Ovary (tissue), 7 donors: ENCODE measurements at regions not wholly inside any gene's neighbourhood (a gene's known extent, or its start where the extent isn't known, plus 50 kb on each side); places are given as distances from the start of the nearest gene placed in this dataset.

Experiments used
- DNase-seq, 5 donors: peaks; one replicate each; pipeline ENCODE4 v3.0.0-alpha.2; 2019 to 2020
- H3K27ac ChIP-seq, 2 donors: fragments of 200-600 bp; one replicate each; pipeline versions ENCODE4 v1.5.1 to v1.8.0; 2019 to 2022
- H3K27me3 ChIP-seq: fragments of 200-600 bp; one replicate; pipeline ENCODE4 v1.8.0; 2022
- H3K36me3 ChIP-seq: fragments of 200-600 bp; sonication (generic); one replicate; pipeline ENCODE4 v1.5.1; 2019
- H3K4me1 ChIP-seq: one replicate; pipeline ENCODE4 v1.8.1; 2013; ENCODE audit warnings: mild to moderate bottlenecking, moderate library complexity; ENCODE audit not compliant: insufficient read depth
- H3K4me3 ChIP-seq: fragments of 200-600 bp; sonication (generic); one replicate; pipeline ENCODE4 v1.5.1; 2017
- H3K9me3 ChIP-seq, 2 donors: fragments of 200-600 bp in 1 of 2; sonication (generic) in 1 of 2; one replicate each; pipeline versions ENCODE4 v1.5.1 to v1.8.1; 2013 to 2019; ENCODE audit warnings: mild to moderate bottlenecking in 1 of 2, moderate library complexity in 1 of 2
- EP300 ChIP-seq: sonication (generic); formaldehyde crosslinking; IDR thresholded peaks from one replicate; pipeline ENCODE4 v1.6.1; 2017; ENCODE audit warnings: antibody characterized with exemption
- POLR2A ChIP-seq: fragments of 450-650 bp; IDR thresholded peaks from one replicate; pipeline ENCODE4 v1.6.1; 2017; ENCODE audit warnings: antibody characterized with exemption, mild to moderate bottlenecking, moderate library complexity
- WGBS, 3 donors: extraction: QIAGEN DNeasy Blood & Tissue Kit in 1 of 3; methylation state at CpG; one replicate each; pipeline versions ENCODE4 v1.1.5 to v1.1.7; 2013 to 2017; 5-methylcytosine and 5-hydroxymethylcytosine counted together
- intact Hi-C, 4 donors: fragments of 100-400 bp; cut with DNase I; formaldehyde crosslinking; loops; one replicate each; pipeline versions ENCODE4 v1.11.0 to v1.15.1; 2022 to 2023
- TF ChIP-seq, protein P1 (sequence below), 3 donors: fragments of 450-650 bp in 2 of 3; fragments of 200-600 bp in 1 of 3; IDR thresholded peaks; one replicate each; pipeline versions ENCODE4 v1.5.1 to v1.8.0; 2016 to 2022; ENCODE audit warnings: antibody characterized with exemption in 3 of 3, mild to moderate bottlenecking in 1 of 3
- donor health status: DM: no; HTN: no; CAD: no; lungs with moderate emphysema.
- donor health status: DM: no; HTN: no; CAD: no.
- donor health status: Bipolar disorder and iron deficiency.
- donor health status: DM: no; HTN: no; CAD: no.
- donor health status: DM: yes; HTN: yes; CAD: no.

DNA sequence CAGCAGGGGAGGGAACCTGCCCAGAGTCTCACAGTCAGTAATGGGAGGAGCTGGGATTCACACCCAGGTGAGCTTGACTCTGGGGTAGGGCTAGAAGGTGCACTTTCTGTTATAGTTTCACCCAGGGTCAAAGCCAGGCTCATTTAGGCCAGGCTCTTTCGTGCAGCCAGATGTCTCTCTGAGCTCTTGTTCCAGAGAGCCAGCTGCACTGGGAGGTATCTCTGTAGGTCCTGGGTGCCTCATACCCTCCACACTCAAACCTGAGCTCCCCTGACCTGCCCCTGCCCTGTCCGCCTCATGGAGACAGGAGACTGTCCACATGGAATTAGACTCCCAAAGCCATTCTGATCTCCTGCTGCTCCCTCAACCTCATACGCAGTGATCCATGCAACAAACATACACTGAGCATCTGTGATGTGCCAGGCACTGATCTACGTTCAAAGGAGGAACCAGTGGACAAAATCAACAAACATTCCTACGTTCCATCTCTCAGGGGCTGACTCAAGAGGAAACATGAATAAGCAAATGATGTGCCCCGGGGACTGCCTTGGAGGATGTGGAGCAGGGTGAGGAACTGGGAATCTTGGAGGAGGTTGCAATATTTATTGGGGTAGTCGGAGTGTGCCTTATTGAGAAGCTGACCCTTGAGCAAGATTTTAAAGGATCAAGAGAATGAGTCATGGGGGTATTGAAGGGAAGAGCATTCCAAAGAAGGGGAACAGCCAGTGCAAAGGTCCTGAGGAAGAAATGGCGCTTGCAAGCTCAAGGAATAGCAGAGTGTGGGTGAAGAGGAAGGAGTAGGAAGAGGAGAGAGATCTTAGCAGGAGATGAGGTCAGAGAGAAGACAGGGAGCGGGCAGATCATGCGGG, 71.3 kb upstream of the TOX2 start:
- TF ChIP-seq EP300 (no peak), POLR2A (no peak)
- TF ChIP-seq, protein P1, sequence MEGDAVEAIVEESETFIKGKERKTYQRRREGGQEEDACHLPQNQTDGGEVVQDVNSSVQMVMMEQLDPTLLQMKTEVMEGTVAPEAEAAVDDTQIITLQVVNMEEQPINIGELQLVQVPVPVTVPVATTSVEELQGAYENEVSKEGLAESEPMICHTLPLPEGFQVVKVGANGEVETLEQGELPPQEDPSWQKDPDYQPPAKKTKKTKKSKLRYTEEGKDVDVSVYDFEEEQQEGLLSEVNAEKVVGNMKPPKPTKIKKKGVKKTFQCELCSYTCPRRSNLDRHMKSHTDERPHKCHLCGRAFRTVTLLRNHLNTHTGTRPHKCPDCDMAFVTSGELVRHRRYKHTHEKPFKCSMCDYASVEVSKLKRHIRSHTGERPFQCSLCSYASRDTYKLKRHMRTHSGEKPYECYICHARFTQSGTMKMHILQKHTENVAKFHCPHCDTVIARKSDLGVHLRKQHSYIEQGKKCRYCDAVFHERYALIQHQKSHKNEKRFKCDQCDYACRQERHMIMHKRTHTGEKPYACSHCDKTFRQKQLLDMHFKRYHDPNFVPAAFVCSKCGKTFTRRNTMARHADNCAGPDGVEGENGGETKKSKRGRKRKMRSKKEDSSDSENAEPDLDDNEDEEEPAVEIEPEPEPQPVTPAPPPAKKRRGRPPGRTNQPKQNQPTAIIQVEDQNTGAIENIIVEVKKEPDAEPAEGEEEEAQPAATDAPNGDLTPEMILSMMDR (IDR thresholded peaks at IDR 0.05) = no peak
- intact Hi-C loops = no loop called here
- Histone ChIP-seq H3K4me3 (no peak overlapping the region), H3K36me3 (no peaks in the 10 kb centered on the region), H3K4me1 (no peaks in the 10 kb centered on the region), H3K27me3 (no peaks in the 10 kb centered on the region), H3K27ac (no peak overlapping the region), H3K9me3 (no peaks in the 10 kb centered on the region)
- WGBS, 3 donors = 66 to 72% (median 70%) methylated on average over 9 to 10 of the region's 10 CpGs
- no peak for DNase-seq

DNA sequence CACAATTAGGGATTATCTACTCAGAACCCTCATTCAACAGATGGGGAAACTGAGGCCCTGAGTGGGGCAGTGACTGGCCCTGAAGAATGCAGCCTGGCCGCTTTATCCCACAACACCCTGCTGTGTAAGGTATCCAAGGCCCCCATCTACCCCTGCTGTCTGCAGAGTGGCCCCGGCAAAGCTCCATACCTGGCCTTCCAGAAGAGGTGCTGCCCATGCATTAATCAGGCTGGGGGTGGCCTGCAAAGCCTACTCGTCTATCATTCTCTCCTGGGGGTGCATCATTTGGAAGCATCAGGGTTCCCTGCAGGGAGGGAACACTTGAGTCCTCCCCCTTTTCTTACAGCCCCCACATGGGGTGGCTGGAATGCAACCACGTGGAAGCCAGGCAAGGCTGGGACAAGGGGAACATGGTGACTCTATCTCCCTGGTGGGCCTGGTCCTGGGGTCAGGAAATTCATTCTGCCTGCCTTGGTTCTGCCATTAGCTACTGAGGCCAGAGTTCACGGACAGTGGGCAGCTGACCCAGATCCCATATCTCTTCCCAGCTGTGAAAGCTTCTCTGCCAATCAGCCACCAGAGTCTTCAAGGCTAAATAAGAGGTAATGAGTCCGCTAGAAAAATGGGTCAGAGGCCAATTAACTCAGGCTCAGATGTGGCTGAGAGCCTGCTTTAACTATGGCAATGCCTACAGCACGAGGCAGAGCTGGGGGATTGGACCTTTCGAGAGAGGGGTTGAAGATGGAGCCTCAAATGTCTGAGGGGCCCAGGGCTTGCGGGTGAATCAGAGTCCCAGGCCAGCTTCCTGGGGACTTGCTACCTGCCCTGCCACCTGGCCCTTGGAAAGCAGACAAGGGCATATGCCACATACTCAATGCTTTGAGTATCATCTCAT, 72.3 kb upstream of the TOX2 start:
- WGBS, 3 donors = 56 to 63% (median 57%) methylated on average over 9 of the region's 9 CpGs
- intact Hi-C loops = no loop called here
- H3K36me3 ChIP-seq = no peaks in the 10 kb centered on the region
- H3K4me3 ChIP-seq = no peak overlapping the region
- H3K4me1 ChIP-seq = no peaks in the 10 kb centered on the region
- no peak overlapping the region for H3K27ac ChIP-seq
- no peaks in the 10 kb centered on the region for H3K27me3 ChIP-seq
- TF ChIP-seq POLR2A (no peak), EP300 (no peak)
- TF ChIP-seq, protein P1 (IDR thresholded peaks at IDR 0.05) = no peak
- no peaks in the 10 kb centered on the region for H3K9me3 ChIP-seq
- no peak for DNase-seq

DNA sequence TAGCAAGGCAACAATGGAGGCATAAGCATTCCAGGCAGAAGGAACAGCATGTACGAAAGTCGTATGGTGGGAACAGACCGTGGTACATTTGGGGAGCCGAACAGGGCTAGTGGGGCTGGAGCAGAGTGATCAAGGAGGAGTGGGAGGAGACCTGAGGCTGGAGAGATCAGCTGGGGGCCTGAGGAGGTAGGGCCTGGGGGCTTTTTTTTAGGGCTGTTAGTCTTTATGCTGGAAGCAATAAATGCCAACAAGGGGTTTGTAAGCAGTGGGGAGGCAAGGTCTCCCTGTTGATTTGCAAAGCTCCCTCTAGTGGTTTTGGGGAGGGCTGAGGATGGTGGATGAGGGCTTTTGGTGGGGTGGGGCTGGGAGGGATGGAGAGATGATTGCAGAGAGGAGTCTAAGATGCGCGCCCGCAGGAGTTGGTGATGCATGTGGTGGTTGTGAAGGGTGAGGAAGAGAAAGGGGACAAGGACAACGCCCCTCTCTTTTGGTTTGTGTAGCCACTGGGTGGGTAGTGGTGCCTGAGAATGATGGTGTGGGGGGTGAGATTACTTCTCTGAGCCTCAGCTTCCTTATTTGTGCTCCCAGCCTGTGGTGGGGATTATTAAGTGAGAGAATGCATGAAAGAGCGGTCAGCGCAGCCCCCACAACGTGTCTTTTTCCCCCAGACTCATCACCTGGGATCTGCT, 74.1 kb upstream of the TOX2 start:
- H3K27me3 ChIP-seq = no peaks in the 10 kb centered on the region
- WGBS, 3 donors = 65 to 71% (median 68%) methylated on average over 11 of the region's 11 CpGs
- H3K36me3 ChIP-seq = no peaks in the 10 kb centered on the region
- H3K4me3 ChIP-seq = no peak overlapping the region
- no peak for DNase-seq
- H3K9me3 ChIP-seq = no peaks in the 10 kb centered on the region
- intact Hi-C loops = no loop called here
- H3K27ac ChIP-seq = no peak overlapping the region
- no peak for TF ChIP-seq EP300
- TF ChIP-seq, protein P1 (IDR thresholded peaks at IDR 0.05) = no peak
- no peak for TF ChIP-seq POLR2A
- H3K4me1 ChIP-seq = no peaks in the 10 kb centered on the region

DNA sequence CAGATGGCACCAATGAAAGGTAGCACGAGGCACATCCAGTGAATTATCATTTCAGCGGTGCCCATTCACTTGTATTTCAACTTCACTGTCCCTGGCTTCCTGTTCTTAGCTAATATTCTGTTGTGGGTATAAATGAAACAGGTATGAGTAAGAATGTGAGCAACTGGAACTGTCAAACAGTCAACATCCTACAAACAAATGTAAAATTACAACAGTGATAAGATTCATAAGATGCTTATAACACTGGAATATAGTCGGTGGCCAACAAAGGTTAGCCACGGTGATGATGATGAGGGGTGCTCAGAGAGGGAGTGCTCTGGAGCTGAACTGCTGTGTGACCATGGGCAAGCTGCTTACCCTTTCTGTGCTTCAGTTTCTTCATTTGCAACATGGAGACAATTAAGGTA, 74.9 kb upstream of the TOX2 start:
- H3K9me3 ChIP-seq = no peaks in the 10 kb centered on the region
- intact Hi-C loops = no loop called here
- no peaks in the 10 kb centered on the region for H3K27me3 ChIP-seq
- no peak overlapping the region for H3K4me3 ChIP-seq
- DNase-seq = no peak
- no peak overlapping the region for H3K27ac ChIP-seq
- WGBS, 3 donors = 82 to 83% (median 82%) methylated on average over 4 of the region's 4 CpGs
- no peaks in the 10 kb centered on the region for H3K36me3 ChIP-seq
- TF ChIP-seq EP300 (no peak), POLR2A (no peak)
- TF ChIP-seq, protein P1 (IDR thresholded peaks at IDR 0.05) = no peak
- H3K4me1 ChIP-seq = no peaks in the 10 kb centered on the region
